T-helper 2 cell treated with Interferon-gamma antibody and Interleukin-4, amounts not matched to agents 100 ng/mL and 5 ng/mL, for 36 hours (primary cell): ENCODE measurements at regions not wholly inside any gene's neighbourhood (a gene's known extent, or its start where the extent isn't known, plus 50 kb on each side); places are given as distances from the start of the nearest gene placed in this dataset.

Experiments used
- intact Hi-C: fragments of 100-400 bp; cut with micrococcal nuclease; formaldehyde crosslinking; loops from one replicate; pipeline ENCODE4 v1.15.1; 2023

- intact Hi-C loops, result no loop called here
Measured at GRCh38 chr2:100660851-100661584, 98.2 kb downstream of the PDCL3 start.

- intact Hi-C loops, result no loop called here
Measured at GRCh38 chr2:100662866-100663265, 100.1 kb downstream of the PDCL3 start.

DNA sequence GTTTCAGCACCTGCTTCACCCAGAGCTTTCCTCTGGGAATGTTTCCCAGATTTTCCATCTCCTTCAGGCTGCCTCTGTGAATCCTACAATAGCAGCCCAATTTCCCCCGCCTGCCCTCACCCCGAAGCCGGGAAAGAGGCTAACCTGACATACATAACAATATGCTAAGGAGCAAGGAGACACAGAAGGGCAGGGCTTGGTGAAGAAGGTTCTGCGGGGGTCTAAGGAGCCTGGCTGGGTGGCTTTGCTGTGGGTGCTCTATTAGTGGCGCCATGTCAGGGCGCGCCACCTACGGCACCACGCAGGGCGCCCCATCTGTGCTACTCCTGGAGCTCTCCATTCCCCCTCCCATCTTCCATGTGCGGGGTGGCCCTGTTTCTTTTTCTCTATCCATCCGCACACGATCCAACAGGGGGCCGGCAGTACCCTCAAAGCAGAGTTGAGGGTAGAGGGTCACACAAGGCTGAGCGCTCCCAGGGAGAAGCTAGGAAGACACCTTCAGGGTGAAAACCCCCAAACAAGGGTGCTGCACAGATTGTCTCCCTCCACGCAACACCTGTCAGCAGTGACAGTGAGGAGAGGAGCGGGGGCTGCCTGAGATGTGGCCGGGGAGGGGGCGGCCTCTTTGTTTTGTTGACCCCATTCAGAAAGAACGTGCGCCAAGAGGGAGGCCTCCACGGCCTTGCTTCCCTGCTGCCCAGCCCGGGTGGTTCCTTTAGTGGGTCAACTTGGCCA, 101.4 kb downstream of the PDCL3 start:
- intact Hi-C loops, result no loop called here

DNA sequence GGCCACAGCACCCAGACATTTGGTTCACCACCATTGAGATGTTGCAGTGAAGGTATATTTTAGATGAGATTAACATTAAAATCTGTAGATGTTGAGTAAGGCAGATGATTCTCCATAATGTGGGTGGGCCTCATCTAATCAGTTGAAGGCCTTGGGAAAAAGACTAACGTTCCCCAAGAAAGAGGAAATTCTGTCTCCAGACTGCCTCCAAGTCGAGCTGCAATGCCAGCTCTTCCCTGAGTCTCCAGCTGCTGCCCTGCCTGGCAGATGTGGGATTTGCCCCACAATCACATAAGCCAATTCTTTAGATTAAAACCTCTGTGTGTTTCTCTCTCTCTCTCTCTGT, 101.9 kb downstream of the PDCL3 start:
- intact Hi-C loops, result no loop called here

DNA sequence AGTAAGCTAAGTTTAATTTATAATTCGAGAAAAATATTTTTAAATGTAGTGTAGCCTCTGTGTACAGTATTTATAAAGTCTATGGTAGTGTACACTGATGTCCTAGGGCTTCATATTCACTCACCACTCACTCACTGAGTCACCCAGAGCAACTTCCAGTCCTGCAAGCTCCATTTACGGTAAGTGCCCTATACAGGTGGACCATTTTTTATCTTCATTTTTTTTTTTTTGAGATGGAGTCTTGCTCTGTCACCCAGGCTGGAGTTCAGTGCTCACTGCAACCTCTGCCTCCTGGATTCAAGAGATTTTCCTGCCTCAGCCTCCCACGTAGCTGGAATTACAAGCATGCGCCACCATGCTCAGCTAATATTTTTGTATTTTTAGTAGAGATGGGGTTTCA, 104.2 kb downstream of the PDCL3 start:
- intact Hi-C loops, result no loop called here

GRCh38 chr2:100667801-100668200, 105.0 kb downstream of the PDCL3 start:
- intact Hi-C loops, result no loop called here

GRCh38 chr2:100670232-100670631, 107.4 kb downstream of the PDCL3 start:
- intact Hi-C loops, result no loop called here

GRCh38 chr2:100673115-100673514, 110.3 kb downstream of the PDCL3 start:
- intact Hi-C loops, result no loop called here

DNA sequence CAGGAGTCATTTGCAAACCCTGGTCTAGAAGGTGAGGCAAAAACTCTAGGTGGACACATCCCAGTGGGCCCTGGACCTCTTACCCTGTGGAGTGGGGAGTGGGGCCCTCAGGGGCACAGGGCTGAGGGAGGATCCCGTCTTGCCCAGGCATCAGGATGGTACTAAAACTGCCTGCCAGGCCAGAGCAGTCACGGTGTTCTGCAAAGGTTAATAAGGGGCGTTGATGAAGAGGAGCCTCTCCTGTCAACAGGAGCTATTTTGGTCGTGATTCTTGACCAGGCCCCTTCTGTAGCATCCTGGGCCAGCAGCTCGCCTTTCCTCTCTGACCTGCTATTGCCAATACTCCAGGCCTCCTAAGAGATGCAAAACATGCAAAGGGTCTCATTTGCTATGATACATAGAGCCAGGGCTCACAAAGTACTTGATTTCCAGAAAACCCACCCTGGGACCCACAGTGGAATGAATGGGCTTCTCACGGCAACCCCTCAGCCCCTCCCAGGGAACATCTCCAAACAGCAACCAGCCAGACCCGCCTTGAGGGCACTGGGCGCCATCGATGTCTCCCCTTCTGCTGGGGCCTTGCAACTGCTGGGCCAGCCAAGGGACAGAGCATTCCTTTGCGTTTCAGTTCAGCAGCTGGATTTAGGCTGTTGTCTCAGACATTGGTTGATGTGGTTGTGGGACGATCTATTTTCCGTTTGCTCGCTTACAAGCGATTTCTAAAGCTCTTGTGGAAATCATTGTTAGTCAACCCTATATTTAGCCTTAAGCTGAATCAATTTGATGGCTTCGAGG, 111.1 kb downstream of the PDCL3 start:
- intact Hi-C loops, result no loop called here

DNA sequence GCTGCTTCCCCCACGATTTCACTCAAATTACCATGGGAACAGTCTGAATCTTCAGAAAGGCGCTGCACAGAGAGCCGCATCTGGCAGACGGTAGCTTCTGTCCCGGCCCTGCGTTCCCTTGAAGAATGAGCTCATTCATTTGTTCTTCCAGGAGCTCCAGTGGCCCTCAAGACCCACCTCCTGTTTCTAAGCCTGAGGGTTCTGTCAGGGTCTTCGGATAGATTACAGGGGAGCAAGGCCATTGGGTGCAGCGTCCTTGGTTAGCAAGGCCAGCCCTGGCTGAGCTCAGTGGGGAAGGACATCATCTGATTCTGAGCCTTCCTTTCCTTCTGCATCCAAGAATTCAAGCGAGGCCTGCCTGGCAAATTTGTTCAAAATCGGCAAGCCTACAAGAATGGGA, 111.9 kb downstream of the PDCL3 start:
- intact Hi-C loops, result no loop called here

DNA sequence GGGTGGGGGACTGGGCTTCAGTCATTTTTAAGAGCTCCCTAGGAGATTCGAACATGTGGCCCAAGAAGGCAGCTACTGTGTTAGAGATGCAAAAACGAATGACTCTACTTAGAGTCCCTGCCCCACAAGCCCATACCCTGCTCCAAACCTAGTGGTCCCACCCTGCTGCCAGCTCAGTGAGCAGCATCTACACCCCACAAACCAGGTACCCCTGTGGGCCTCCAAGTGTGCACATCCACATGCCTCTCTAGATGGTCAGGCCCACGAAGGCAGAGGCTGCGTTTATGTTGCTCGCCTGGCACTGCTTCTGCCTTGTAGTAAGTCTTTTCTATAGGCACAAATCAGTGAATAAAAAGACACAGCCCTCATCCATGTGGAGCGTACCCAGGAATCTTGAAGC, 112.6 kb downstream of the PDCL3 start:
- intact Hi-C loops, result no loop called here

DNA sequence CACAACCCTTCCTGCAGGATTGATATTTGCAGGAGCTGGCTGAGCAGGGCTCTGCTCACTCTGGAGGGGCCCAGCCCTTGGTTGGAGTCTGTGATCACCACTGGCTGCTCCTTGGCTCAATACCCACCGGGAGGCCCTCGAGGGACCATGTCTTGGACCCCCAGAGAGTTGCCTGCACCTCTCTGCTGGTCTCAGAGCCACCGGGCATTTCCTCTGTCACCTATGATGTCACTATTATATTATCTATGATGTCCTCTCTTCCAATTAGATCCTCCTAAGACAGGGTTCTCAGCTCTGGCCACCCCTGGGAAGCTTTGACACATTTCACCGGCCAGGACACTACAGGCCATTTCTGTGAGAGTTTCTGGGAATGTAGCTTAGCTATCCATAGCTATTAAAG, 113.1 kb downstream of the PDCL3 start:
- intact Hi-C loops, result no loop called here

DNA sequence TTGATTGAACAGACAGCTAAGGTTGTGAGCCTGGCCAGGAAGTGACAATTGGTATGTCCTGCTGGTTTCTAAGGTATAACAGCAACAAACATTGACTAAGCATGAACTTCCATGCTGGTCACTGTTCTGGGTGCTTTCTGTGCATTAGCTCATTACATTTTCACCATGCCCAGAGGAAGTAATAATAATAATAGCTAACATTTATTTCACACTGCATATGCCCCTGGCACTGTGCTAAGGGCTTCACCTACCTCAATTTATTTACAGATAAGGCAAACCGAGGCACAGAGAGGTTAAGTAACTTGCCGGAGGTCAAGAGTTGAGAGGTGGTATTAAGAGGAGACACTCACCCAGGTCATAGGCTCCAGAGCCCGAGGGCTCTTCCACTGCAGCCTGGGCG, 113.6 kb downstream of the PDCL3 start:
- intact Hi-C loops, result no loop called here

GRCh38 chr2:100677611-100678185, 114.9 kb downstream of the PDCL3 start:
- intact Hi-C loops, result no loop called here

GRCh38 chr2:100679211-100679610, 116.4 kb downstream of the PDCL3 start:
- intact Hi-C loops, result no loop called here

- intact Hi-C loops, result no loop called here
Measured at GRCh38 chr2:100682536-100682935, 119.7 kb downstream of the PDCL3 start.

DNA sequence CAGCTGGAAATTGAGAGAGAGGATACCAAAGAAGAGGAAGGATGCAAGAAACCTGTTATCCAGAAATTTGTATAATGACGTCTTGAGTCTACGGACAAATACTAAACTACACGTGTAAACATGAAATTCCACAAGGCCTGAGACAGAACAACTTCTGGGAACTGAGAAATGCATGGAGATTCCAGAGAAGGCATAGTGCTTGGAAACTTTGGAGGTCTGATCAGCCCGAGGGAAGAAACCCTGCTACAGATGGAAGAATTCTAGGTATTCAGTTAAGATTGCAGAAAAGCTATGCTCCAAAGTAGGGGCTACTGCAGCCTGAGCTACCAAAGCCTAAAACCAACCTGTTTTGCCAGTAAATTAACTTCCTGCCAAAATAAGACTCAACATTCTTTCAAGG, 120.4 kb downstream of the PDCL3 start:
- intact Hi-C loops, result no loop called here

DNA sequence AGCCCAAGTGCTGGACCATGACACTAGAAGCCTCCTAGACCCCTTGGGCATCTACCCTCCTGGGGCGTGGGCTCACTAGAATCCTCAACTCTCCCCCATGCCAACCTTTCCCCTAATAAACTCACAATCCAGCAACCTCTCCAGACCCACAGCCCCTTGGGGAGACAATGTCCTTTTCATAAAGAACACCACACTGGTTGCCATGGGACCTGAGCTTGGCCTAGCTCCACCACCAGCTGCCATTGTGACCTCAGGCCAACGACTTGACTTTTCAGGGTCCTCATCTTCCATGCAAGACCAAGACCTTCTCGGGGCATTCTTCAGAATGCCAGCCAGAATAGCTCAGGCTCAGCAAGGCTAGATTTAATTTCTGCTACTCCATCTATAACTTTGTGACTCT, 128.1 kb upstream of the NPAS2 start:
- intact Hi-C loops, result no loop called here

DNA sequence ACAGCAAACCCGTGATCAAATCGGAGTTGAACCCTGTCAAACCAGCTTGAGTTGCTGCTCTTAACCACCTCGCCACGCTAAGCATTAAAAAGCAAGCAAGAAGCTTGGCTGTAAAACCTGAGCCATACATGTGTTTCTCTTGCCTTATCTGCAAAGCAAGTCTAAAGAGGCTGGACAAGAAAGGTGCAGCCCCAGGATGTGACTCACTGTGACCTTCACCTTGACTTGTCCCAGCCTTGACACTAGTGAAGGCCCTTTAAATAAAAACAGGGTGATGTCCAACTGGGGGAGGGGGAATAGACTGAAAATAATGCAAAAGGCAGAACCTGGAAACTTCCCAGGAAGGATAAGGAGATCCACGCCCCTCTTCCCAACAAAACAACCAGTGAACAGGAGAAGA, 127.6 kb upstream of the NPAS2 start:
- intact Hi-C loops, result no loop called here

- intact Hi-C loops, result no loop called here
Measured at GRCh38 chr2:100692906-100693305, 127.0 kb upstream of the NPAS2 start.

DNA sequence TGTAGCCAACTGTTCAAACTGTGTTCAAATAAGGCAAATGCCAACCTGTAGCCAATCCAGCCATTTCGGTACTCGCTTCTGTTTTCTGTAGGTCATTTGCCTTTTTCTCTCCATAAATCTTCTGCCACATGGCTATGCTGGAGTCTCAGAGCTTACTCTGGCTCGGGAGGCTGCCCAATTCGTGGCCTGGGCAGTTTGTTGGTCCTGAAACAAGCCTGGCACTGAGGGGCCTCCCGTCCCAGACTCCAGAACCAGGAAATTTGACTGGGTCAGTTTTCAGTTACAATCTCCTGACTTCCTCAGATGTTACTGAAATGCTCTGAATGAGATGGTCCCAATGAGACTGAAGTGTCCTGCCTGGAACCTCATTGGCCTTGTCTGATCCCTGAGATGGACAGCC, 120.8 kb upstream of the NPAS2 start:
- intact Hi-C loops, result no loop called here
